G401 (cell line): ENCODE measurements at regions not wholly inside any gene's neighbourhood (a gene's known extent, or its start where the extent isn't known, plus 50 kb on each side); places are given as distances from the start of the nearest gene placed in this dataset.
"Not testable (repeated sequence)": the region's sequence is repeated elsewhere in the genome, so short reads cannot be mapped to it uniquely, and the experiment has no call there.

Experiments
- DNase-seq: peaks from one replicate; pipeline ENCODE4 v3.0.0-alpha.2; 2015; ENCODE audit warnings: low spot score
- in situ Hi-C: cut with HindIII; loops from 2 replicates; pipeline ENCODE4 v1.10.0; 2016; ENCODE audit warnings: low sequenced_read_pairs, mixed read lengths

- in situ Hi-C loops = loop anchor here (25.0 kb wide), 1 partner anchor 90 kb away; no protein-coding TSS in a partner anchor
- DNase-seq = no peak
Observed at GRCh38 chr1:234827181-234827580, 217.2 kb upstream of the IRF2BP2 start.

DNA sequence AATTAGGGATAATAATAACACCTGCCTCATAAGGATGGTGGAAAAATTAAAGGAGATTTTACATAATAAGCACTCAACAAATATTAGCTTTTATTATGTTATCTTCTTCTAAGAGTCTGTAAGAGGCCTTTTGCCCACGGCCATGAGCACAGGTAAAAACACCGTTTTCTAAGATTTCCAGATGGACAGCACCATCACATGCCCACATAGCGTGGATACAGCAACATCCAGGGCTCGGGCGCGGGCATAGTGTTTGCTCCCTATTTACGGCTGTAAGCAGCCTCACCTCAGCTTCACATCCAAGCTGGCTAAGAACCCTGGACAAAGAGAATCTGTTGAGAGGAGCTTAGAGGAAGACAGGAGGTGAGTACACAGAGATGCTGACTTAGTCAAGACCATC lies 216.4 kb upstream of the IRF2BP2 start:
- DNase-seq = no peak
- in situ Hi-C loops = loop anchor here (25.0 kb wide), 1 partner anchor 89 kb away; no protein-coding TSS in a partner anchor

GRCh38 chr1:234825498-234826165 lies 215.7 kb upstream of the IRF2BP2 start:
- no peak for DNase-seq
- in situ Hi-C loops = loop anchor here (25.0 kb wide), 1 partner anchor 88 kb away; no protein-coding TSS in a partner anchor

DNA sequence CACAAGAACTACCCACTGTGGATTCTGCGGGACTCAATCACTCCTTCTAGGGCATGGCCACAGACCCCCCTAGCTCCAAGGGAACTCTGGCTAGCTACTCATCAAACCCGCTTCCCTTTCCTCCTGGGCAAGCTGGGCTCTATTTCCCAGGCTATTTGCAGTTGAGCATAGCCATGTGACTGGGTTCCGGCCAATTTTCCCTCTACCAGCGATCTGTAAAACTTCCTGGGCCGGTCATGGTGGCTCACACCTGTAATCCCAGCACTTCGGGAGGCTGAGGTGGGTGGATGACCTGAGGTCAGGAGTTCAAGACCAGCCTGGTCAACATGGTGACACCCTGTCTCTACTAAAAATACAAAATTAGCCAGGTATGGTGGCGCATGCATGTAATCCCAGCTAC lies 214.9 kb upstream of the IRF2BP2 start:
- in situ Hi-C loops = loop anchor here (25.0 kb wide), 1 partner anchor 88 kb away; no protein-coding TSS in a partner anchor
- not testable (repeated sequence) for DNase-seq

GRCh38 chr1:234823191-234824176 lies 213.5 kb upstream of the IRF2BP2 start:
- in situ Hi-C loops = no loop called here
- DNase-seq = peak; percentile 83

GRCh38 chr1:234821840-234822239 lies 211.9 kb upstream of the IRF2BP2 start:
- no peak for DNase-seq
- in situ Hi-C loops = no loop called here

DNA sequence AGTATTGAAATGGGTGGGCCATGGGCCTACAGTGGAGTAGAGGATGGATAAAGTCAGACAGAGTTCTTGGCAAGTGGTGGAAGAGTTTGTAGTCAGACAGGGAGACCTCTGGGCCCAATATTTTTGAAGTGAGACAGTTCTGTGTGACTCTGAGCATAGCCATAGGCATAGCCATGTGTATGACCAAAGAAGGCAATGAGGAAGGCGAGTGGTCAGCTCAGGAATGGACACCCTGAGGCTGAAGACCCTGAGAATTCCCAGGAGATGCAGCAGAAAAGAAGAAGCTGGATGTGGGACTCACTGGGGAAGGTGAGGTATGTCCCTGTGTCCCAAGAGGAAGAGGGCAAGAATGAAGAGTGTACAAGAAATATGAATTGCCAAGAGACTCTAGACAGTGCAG lies 210.6 kb upstream of the IRF2BP2 start:
- in situ Hi-C loops = no loop called here
- DNase-seq = no peak

- DNase-seq, in situ Hi-C loops: not testable (repeated sequence)
Observed at GRCh38 chr1:234819845-234820244, 209.9 kb upstream of the IRF2BP2 start.

GRCh38 chr1:234818040-234818387 lies 208.0 kb upstream of the IRF2BP2 start:
- in situ Hi-C loops = not testable (repeated sequence)

GRCh38 chr1:234817313-234818039 lies 207.5 kb upstream of the IRF2BP2 start:
- DNase-seq, in situ Hi-C loops: not testable (repeated sequence)

More at GRCh38 chr1:234818040-234818387, 208.0 kb upstream of the IRF2BP2 start:
- not testable (repeated sequence) for DNase-seq

GRCh38 chr1:234816864-234817263 lies 206.9 kb upstream of the IRF2BP2 start:
- in situ Hi-C loops = not testable (repeated sequence)
- DNase-seq = peak; percentile 36

- in situ Hi-C loops = not testable (repeated sequence)
- peak; percentile 78 for DNase-seq
Observed at GRCh38 chr1:234816186-234816851, 206.3 kb upstream of the IRF2BP2 start.

- DNase-seq, in situ Hi-C loops: not testable (repeated sequence)
Observed at GRCh38 chr1:234815295-234815815, 205.4 kb upstream of the IRF2BP2 start.

DNA sequence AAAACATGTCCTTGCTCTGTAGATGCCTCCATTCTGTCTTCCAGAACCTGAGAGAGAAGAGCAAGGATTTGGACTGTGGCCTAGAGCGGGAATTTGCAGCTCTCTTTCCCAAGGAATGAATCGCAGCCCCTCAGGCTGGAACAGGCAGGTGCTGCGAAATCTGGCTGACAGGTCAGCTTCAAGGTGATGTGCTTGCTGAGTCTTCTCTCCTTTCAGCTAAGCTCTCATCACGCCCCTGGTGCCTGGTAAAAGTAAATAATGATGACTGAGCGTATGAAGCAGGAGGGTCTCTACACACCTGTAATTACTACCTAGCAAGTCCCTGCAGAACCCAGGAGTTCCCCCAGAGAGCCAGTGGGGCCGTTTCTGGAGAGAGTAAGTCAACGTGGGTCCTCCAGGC lies 204.3 kb upstream of the IRF2BP2 start:
- in situ Hi-C loops, DNase-seq: not testable (repeated sequence)

- in situ Hi-C loops, DNase-seq: not testable (repeated sequence)
Observed at GRCh38 chr1:234811824-234812223, 201.8 kb upstream of the IRF2BP2 start.

DNA sequence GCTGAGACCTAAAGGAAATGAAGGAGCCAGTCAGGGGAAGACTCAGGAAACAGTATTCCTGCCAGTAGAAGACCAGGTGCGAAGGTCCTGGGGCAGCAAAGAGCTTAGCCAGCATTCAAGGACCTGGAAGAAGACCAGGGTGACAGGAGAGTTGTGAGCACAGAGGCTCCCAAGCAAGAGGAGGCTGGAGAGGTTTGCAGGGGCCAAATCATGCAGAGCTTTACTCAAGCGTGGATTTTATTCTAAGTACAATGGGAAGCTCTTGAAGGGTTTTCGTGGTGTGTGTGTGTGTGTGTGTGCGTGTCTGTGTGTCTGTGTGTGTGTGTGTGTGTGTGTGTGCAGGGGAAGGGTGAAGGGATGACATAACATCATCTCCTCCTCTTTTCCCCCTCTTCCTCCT lies 200.7 kb upstream of the IRF2BP2 start:
- in situ Hi-C loops, DNase-seq: not testable (repeated sequence)

DNA sequence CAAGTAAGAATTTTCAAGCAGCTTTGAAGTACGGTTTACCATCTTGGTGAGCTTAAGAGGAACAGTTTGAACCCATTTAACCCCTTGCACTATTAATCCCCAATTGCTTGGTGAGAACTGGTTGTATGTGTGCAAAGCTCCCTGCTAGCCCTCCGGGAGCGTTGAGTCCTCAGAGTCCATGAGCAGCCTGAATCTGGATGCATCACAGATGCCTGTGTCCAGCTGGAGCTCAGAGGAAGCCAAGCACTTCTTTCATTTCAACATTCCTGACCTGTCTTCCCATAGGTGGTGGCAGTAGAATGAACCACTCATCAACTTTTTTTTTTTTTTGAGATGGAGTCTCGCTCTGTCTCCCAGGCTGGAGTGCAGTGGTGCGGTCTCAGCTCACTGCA lies 199.9 kb upstream of the IRF2BP2 start:
- DNase-seq, in situ Hi-C loops: not testable (repeated sequence)
